Ecto neural progenitor cell (in vitro differentiated cells): ENCODE measurements at regions not wholly inside any gene's neighbourhood (a gene's known extent, or its start where the extent isn't known, plus 50 kb on each side); places are given as distances from the start of the nearest gene placed in this dataset.
"Not testable (repeated sequence)": the region's sequence is repeated elsewhere in the genome, so short reads cannot be mapped to it uniquely, and the experiment has no call there.

Experiments
- DNase-seq: peaks from one replicate; pipeline ENCODE4 v3.0.0-alpha.2; 2018; ENCODE audit warnings: low spot score

DNA sequence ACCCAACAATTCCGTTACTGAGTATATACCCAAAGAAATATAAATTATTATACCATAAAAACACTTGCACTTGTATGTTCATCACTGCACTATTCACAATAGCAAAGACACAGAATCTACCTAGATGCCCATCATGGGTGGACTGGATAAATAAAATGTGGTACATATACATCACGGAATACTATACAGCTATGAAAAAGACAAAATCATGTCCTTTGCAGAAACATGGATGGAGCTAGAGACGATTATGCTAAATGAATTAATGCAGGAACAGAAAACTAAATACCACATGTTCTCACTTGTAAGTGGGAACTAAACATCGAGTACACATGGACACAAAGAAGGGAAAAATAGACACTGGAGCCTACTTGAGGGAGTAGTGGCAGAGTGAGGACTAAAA is 185.3 kb downstream of the PYDC2 start:
- no peak for DNase-seq

DNA sequence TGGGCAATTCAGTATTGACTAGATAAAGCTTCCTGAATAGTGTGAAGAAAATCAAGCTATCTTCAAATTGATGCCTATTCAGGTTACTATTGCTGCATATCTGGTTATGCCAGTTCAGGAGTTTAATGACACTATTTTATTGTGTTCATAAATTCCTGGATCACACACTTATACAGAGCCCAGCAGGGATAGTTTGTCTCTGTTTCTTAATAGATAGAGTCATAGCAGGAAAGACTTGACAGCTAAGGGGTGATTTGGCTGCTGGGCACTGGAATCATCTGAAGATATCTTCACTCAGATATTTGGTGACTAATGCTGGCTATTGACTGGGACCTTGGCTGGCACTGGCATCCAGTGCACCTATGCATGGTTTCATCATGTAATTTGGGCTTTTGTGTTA is 187.8 kb downstream of the PYDC2 start:
- DNase-seq = no peak

DNA sequence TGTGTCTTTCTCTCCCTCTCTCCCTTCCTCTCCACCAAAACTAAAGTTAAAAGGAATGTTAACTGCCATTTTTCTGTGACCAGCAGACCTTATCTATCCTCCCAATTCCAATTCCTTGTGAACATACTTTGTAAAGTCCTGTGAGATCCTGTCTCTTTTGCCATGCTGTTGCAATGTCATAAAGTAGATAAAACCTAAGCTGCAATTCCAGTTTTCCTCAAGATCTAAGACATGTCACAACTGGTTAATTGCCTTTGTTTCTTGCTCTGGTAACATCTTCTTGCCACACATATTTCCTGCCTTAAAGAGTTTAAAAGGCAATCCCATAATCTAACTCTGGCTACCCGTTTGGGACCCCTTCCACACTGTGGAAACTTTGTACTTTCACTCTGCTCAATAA is 188.7 kb downstream of the PYDC2 start:
- no peak for DNase-seq

DNA sequence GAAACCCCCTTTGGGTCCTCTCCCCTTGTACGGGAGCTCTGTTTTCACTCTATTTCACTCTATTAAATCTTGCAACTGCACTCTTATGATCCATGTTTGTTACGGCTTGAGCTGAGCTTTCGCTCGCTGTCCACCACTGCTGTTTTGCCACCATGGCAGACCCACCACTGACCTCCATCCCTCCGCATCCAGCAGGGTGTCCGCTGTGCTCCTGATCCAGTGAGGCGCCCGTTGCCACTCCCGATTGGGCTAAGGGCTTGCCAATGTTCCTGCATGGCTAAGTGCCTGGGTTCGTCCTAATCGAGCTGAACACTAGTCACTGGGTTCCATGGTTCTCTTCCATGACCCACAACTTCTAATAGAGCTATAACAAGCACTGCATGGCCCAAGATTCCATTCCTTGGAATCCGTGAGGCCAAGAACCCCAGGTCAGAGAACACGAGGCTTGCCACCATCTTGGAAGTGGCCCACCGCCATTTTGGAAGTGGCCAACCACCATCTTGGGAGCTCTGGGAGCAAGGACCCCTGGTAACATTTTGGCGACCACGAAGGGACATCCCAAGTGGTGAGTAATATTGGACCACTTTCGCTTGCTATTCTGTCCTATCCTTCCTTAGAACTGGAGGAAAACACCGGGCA is 197.9 kb downstream of the PYDC2 start:
- not testable (repeated sequence) for DNase-seq

DNA sequence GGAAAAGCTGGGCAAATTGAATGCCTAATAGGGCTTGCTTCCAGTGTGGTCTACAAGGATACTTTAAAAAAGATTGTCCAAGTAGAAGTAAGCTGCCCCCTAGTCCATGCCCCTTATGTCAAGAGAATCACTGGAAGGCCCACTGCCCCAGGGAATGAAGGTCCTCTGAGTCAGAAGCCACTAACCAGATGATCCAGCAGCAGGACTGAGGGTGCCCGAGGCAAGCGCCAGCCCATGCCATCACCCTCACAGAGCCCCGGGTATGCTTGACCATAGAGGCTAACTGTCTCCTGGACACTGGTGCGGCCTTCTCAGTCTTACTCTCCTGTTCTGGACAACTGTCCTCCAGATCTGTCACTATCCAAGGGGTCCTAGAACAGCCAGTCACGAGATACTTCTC is 201.2 kb downstream of the PYDC2 start:
- DNase-seq = not testable (repeated sequence)

DNA sequence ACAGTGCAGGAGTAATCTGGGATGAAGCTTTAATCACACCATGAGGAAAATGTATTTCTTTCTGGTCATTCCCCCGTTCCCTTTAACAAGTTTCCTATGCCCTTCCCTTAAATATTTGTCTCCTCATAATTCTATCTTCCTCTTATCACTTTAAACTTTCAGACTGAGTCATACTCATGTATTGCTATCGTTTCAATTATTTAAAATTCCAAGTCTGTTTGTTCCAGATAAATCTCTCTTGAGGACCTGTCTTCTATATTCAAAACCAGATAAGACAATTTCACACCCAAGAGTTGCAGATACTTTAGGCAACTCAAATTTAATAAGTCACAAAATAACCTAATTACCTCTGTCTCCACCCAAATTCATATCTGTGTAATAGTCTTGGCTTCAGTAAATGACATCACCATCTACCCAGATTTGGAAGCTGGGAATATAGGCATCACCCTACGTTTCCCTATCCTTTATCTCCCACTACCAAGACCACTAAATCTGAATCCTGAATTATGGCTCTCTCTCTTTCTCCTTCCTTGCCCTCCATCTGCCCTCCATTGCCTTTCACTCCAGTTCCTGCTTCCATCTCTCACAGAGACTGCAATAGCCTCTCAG is 220.1 kb downstream of the PYDC2 start:
- no peak for DNase-seq

DNA sequence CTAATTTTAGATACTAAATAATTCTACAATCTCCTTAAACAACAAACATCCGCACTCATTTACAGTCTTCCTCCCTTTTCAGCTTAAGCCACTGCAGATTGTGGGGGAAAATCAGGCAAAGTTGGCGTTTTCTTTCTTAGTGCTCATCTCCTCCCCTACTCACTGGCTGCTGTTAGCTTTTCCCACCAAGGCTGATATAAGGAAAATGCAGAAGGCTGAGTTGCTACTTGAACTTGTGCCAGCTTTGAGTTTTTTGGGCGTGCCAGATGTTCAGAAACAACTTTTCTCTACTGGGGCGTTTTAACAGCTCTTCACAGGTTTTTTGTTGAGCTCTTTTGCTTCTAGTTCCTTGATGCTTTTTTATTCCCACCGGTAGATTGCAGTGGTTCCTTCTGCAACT is 222.0 kb downstream of the PYDC2 start:
- DNase-seq = no peak

DNA sequence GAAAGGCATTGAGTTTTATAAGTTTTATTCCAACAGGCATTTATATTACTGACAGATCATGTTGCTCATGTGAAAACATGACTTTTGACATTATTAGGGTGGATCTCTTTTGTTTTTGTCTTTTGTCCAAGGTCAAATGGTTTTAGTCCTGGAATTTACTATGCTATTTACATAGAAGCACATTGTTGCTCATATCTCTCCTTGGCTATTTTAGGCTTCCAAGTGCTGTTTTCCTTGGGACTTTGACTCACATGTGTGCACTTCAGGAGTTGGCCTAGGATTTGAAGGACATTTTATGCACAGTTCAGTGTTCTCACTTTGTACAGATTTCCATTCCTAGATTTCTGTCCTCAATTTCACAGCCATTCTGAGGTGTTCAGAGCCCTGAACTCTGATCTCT is 225.7 kb downstream of the PYDC2 start:
- DNase-seq = no peak

DNA sequence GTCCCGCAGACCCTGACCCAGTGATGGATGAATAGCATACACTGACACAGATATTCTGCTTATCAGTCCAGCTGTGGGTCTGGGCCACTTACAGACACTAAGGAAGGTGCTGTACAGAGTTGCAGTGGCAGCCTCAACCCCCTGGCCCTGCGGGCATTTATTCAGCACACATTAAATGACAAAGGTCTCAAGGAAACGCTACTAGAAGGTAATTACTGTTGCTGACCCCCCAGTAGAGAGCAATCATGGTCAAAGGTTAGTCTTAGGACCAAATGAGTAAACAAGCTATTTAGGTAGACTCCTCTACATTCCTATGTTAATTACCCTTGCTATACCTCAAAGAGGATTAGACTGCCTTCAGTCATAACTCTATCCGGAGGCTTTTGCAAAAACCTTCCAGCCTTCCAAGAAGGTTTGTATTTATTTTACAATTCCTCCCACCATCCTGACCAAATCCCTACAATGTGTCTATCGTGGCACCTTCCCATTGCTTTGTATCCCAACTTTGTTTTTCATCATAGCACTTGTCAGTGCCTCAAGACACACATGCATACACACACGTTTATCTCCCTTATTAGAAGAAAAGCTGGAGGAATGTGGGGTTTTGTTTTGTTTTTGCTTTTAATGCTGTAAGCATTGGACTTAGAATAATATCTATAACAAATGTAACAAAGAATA is 227.9 kb downstream of the PYDC2 start:
- no peak for DNase-seq

DNA sequence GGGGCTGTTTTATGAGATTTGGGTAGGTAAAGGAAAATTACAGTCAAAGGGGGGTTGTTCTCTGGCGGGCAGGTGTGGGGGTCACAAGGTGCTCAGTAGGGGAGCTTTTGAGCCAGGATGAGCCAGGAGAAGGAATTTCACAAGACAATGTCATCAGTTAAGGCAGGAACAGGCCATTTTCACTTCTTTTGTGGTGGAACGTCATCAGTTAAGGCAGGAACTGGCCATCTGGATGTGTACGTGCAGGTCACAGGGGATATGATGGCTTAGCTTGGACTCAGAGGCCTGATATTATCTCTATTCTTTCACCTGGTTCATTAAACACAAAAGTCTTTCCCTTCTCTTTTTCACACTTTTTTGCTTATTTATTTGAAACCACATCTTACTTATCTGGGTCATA is 230.2 kb downstream of the PYDC2 start:
- DNase-seq = not testable (repeated sequence)

DNA sequence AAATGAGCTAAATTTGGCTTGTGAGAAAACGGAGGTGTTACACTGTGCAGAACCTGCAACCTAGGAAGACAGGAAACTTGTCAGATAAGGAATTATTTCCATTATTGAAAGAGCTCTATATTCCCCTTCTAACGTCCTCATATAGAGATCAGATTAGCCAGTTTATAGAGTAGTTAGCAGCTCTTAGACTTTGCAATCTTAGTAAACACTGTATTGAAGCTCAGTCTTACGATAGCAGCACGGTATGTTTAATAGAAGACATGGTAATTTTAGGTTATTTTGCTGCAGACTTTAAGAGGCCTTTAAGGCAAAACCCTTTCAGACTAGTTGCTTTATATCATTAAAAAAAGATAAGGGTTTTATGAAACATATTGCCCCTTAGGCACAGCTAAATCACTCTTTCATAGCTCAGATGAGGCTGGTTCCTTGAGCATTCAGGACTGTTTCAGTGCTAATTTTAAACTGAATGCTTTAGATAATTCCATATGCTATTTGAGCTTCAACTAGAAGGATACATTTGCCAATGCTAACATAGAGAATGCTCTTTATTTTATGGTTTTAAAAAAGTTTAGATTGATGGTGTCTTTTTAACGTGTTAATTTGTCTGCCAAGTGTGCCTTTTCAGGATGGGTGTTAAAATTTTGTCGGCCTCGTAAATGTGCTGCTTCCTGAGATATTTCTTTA is 234.3 kb downstream of the PYDC2 start:
- no peak for DNase-seq

DNA sequence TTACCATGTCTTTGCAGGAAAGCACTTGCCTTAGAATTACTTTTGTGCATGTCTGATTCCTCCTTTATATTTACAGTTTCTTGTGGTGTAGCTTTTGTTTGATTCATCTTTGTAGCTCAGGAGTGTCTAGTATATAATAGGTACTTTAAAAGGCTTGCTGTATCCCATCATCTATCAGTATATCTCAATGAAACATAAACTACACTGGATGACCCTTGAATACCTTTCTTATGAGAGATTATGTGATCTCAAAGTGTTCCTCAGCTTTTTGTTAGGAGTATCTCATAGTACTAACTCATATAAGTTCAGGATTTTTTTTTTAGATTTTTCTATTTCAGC is 234.8 kb downstream of the PYDC2 start:
- no peak for DNase-seq

DNA sequence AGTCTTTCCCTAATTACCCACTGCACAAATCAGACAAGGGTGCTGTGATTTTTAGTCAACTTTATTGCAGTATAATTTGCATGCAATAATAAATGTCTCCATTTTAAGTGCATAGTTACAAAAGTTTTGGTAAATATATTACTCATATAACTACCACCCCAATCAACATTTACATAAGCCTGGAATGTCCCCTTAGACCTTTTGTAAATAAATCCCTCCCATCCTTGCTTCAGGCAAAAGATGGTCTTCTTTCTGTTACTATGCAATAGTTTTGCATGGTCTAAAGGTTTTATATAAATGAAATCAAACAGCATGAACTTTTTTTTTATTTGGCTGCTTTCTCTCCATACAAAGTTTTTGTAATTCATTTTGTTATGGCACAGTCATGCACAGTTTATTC is 235.4 kb downstream of the PYDC2 start:
- DNase-seq = no peak

DNA sequence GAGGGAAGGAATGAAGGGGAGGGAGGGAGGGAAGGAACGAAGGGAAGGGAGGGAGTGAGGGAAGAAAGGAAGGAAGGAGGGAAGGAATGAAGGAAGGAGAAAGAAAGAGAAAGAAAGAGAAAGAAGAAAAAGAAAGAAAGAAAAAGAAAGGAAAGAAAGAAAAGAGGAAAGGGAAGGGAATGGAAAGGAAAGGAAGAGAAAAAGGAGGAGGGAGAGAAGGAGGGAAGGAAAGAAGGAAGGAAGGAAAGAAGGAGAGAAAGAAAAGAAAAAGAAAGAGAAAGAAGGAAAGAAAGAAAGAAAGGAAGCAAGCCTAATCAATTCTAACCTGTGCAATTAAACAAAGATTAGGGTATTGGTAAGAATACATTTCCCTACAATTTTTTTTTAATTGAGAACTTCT is 238.6 kb downstream of the PYDC2 start:
- DNase-seq = no peak

DNA sequence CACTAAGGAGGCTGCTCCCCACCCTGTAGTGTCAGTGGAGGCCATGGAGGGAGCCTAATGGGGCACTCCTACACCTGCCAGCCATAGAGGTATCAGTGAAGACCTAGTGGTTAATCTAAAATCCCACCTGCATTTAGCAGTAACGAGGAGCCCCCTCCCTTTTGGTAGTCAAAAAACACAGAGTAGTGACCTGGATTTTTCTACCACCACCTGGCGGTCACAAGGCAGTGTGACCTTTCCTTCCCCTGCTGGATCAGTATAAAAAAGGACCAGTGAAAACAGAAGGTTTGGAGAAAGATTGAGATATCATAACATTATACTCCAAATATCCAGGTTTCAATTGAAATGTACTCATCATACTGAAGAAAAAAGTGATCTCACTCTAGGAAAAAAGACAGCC is 241.2 kb downstream of the PYDC2 start:
- no peak for DNase-seq

DNA sequence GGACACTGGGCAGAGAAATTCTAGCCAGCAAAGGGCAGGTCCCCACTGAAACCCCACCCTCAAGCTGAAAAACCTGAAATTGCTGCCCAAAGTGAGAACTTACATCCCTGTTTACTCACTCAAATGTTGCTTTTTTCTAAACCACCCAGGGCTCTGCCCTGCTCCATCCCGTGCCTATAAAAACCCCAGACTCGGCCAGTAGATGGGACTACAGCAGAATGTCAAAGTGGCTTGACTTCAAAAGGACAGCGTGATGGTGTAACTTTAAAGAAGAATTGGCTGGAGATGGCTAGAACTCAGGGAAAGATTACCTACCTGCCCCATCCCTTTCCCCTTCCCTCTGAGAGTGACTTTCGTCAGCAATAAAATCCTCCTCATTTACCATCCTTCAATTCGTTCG is 246.9 kb downstream of the PYDC2 start:
- DNase-seq = no peak

DNA sequence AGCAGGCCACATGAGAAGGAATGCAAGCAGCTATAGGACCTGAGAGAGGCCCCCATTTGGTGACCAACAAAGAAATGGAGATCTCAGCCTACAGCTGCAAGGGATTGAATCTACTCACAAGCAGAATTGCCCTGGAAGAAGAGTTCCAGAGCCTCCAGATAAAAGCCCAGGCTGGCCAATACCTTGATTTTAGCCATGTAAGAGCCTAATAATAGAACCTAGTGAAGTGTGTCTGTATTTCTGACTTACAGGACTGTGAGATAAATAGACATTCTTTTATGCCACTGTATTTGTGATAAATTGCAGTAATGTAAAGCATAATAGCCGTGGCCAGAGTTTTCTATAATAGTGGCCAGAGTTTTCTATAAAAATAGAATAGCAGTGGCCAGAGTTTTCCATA is 254.6 kb downstream of the PYDC2 start:
- DNase-seq = no peak

DNA sequence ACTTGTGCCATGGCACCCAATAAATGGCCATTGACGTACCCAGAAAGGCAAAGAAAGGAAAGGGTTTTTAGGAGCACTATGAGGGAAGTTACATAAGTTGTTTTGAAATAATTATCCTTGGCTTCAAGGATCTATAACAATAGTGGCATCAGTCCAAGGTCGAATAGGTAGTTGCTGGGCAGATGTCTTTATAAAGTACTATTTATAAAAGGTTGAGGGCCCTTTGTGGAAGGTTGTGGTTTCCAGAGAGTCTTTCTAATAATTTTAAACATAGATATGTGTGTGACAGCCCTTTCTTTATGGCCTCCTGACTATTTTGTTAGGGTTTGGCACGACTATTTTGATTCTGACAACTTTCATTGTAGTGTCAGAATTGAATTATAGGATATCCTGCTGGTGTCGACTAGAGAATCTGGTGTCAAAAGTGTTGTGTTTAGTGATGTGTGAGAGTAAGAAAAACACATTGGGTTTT is 260.5 kb downstream of the PYDC2 start:
- DNase-seq = no peak

DNA sequence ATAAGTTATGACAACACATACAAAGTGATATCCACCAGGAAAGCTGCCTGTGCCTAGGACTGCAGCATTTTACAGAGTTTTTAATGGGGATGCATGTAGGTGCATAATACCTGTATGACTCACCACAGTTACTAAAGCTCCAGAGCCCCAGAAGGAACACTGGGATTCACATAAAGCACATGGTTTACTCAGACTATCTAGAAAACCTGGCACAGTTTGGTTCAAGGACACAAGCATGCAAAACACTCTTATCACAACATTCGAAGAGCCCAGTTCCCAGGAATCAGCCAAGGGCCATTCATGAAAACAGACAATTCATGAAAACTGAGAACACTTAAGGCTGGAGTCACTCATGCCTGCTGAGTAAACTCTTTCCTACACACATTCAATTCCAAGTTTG is 261.0 kb downstream of the PYDC2 start:
- no peak for DNase-seq

DNA sequence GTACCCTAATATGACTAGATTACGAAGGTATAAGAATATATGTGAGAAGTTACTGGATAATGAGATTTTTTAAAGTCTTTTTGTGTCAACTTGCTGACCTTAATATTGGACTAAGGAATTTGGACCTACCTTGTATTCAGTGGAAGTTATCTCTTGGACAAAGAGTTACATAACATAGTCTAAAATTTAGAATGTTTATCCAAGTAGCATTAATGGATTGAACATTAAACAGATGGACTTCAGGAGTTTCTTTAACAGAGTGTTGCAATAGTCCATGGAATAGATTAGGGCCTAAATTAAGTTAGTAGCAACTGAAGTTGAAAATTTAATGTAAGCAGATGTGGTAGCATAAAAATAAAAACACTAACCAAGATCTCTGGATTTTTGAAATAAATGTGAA is 266.4 kb downstream of the PYDC2 start:
- no peak for DNase-seq

DNA sequence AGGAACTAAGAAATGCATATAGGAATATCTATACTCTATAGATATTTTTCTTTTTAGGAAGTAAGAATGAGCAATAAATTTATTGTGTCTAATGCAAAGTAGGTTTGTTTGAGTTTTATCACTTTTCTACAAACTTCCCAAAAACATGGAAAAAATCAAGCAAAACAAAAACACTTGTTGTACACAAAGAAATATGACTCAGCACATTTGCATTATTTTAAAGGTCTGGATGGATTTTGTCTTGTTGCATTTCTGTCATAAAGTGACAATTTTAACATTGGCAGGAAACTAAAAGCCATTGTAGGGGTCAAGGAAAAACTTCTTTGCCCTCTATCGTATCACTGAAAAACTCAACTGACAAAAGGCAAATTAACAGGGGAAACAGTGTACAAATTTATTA is 267.2 kb downstream of the PYDC2 start:
- DNase-seq = no peak

DNA sequence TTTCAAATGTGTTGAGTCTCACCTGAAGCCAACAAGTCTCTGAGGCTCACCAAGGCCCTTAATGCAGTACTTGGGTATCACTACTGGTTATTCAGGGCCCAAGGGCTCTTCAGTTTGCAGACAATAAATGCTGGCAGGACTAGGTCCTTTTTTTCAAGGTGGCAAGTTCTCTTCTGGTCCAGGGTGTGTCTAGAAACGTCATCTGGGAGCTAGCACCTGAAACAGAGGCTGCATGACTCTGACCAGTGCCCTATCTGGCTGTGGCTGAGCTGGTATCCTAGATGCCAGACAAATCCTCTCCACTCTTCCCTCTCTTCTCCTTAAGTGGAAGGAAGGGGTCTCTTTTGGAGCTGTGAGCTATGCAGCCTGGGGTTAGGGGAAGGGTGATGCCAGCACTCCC is 276.8 kb downstream of the PYDC2 start:
- DNase-seq = no peak

DNA sequence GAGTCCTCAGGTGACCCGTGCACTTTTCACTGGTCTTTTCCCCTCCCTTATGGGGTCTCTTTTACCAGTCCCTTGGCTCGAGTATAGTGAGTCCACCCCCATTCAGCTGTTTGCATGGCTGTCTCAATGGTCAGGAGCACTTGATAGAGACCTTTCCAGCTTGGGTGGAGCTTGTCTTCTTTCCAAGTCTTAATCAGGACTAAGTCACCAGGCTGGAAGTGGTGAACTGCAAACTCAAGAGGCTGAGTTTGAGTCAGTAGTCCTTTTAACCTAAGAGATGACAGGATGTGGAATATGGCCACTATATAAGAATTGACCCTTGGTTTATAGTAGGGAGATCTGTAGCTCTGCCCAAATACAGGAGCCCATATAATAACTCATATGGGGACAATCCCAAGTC is 279.7 kb downstream of the PYDC2 start:
- DNase-seq = no peak
